CD14-positive monocyte (primary cell): ENCODE measurements at regions not wholly inside any gene's neighbourhood (a gene's known extent, or its start where the extent isn't known, plus 50 kb on each side); places are given as distances from the start of the nearest gene placed in this dataset.

Experiments
- DNase-seq, 3 donors: peaks; one replicate each; pipeline ENCODE4 v3.0.0-alpha.2; 2011 to 2022
- H2AFZ ChIP-seq: 2 replicates; pipeline ENCODE4 v1.6.0; 2012; ENCODE audit warnings: mild to moderate bottlenecking, low read depth, low read length, inconsistent platforms; ENCODE audit not compliant: insufficient read depth, poor library complexity, severe bottlenecking
- H3K27ac ChIP-seq, 2 donors: 1 replicate in 1 of 2; 2 replicates in 1 of 2; pipeline ENCODE4 v1.5.1; 2012 to 2013; ENCODE audit warnings: low read length in 2 of 2, control low read depth in 1 of 2, inconsistent platforms in 1 of 2, low read depth in 1 of 2, mild to moderate bottlenecking in 1 of 2
- H3K27me3 ChIP-seq, 2 donors: one replicate each; pipeline versions ENCODE4 v1.6.0 to v1.6.1; 2011 to 2013; ENCODE audit warnings: low read length in 2 of 2; ENCODE audit not compliant: control insufficient read depth in 2 of 2, insufficient read depth in 2 of 2
- H3K36me3 ChIP-seq, 2 donors: replicated peaks in 1 of 2; 1 replicate in 1 of 2; 2 replicates in 1 of 2; pipeline versions ENCODE4 v1.5.1 to v1.6.1; 2012 to 2013; ENCODE audit warnings: low read length in 2 of 2, control low read depth in 1 of 2, inconsistent platforms in 1 of 2, mild to moderate bottlenecking in 1 of 2; ENCODE audit not compliant: insufficient read depth in 2 of 2, control insufficient read depth in 1 of 2
- H3K4me1 ChIP-seq, 2 donors: 1 replicate in 1 of 2; 2 replicates in 1 of 2; pipeline versions ENCODE4 v1.5.1 to v1.6.1; 2012 to 2013; ENCODE audit warnings: low read length in 2 of 2, control low read depth in 1 of 2, inconsistent platforms in 1 of 2, mild to moderate bottlenecking in 1 of 2, moderate library complexity in 1 of 2; ENCODE audit not compliant: insufficient read depth in 2 of 2, control insufficient read depth in 1 of 2
- H3K4me2 ChIP-seq: replicated peaks from 2 replicates; pipeline ENCODE3; 2012; ENCODE audit warnings: low read length, moderate library complexity, mild to moderate bottlenecking; ENCODE audit not compliant: poor library complexity, severe bottlenecking; ENCODE audit errors: extremely low read depth
- H3K4me3 ChIP-seq, 3 experiments: fragments of 200-600 bp in 1 of 3; sonication (generic) in 1 of 3; replicated peaks in 1 of 3; 1 replicate in 2 of 3; 2 replicates in 1 of 3; pipeline ENCODE4 v1.5.1; 2011 to 2013; ENCODE audit warnings: low read length in 3 of 3, mild to moderate bottlenecking in 3 of 3, control low read depth in 2 of 3, low read depth in 2 of 3, inconsistent platforms in 1 of 3, moderate library complexity in 1 of 3
- H3K79me2 ChIP-seq: 2 replicates; pipeline ENCODE4 v1.6.0; 2012; ENCODE audit warnings: mild to moderate bottlenecking, control low read depth, inconsistent platforms, low read length, moderate library complexity; ENCODE audit not compliant: insufficient read depth
- H3K9ac ChIP-seq: 2 replicates; pipeline ENCODE4 v1.6.0; 2017; ENCODE audit warnings: low read length, mild to moderate bottlenecking; ENCODE audit not compliant: insufficient read depth, poor library complexity, severe bottlenecking
- H3K9me3 ChIP-seq, 2 donors: replicated peaks in 1 of 2; 1 replicate in 1 of 2; 2 replicates in 1 of 2; pipeline versions ENCODE4 v1.5.1 to v1.6.1; 2012 to 2013; ENCODE audit warnings: low read length in 2 of 2, control low read depth in 1 of 2; ENCODE audit not compliant: control insufficient read depth in 1 of 2, insufficient read depth in 1 of 2
- H4K20me1 ChIP-seq: 2 replicates; pipeline ENCODE4 v1.6.0; 2012; ENCODE audit warnings: mild to moderate bottlenecking, low read length, control low read depth, moderate library complexity; ENCODE audit not compliant: insufficient read depth
- H3K27ac Mint-ChIP-seq, 7 donors: one replicate each; pipeline ENCODE4 v1.8.0; 2020; ENCODE audit warnings: mild to moderate bottlenecking in 7 of 7, mixed read lengths in 7 of 7, moderate library complexity in 6 of 7, inconsistent platforms in 2 of 7
- H3K27me3 Mint-ChIP-seq, 3 donors: one replicate each; pipeline ENCODE4 v1.8.0; 2021 to 2022; ENCODE audit warnings: low read depth in 3 of 3, mild to moderate bottlenecking in 3 of 3, mixed read lengths in 3 of 3, moderate library complexity in 3 of 3, inconsistent platforms in 1 of 3
- H3K36me3 Mint-ChIP-seq, 2 donors: one replicate each; pipeline ENCODE4 v1.8.0; 2020; ENCODE audit warnings: mixed read lengths in 2 of 2, inconsistent platforms in 1 of 2, mild to moderate bottlenecking in 1 of 2
- H3K4me1 Mint-ChIP-seq: one replicate; pipeline ENCODE4 v1.8.0; 2020; ENCODE audit warnings: mild to moderate bottlenecking, mixed read lengths
- H3K4me3 Mint-ChIP-seq, 2 donors: one replicate each; pipeline ENCODE4 v1.8.0; 2020; ENCODE audit warnings: mild to moderate bottlenecking in 2 of 2, mixed read lengths in 2 of 2, moderate library complexity in 1 of 2
- H3K9me3 Mint-ChIP-seq, 7 donors: one replicate each; pipeline ENCODE4 v1.8.0; 2020 to 2022; ENCODE audit warnings: mixed read lengths in 7 of 7, mild to moderate bottlenecking in 6 of 7, moderate library complexity in 6 of 7, inconsistent platforms in 2 of 7
- CTCF ChIP-seq: fragments of 200-600 bp; IDR thresholded peaks from one replicate; pipeline ENCODE4 v1.8.0; 2022; ENCODE audit warnings: antibody characterized with exemption, mild to moderate bottlenecking
- WGBS: methylation state at CpG from one replicate; pipeline ENCODE4 v1.1.5; 2013; ENCODE audit warnings: missing lambda C conversion rate; ENCODE audit not compliant: insufficient coverage; 5-methylcytosine and 5-hydroxymethylcytosine counted together
- intact Hi-C, 2 donors: fragments of 100-400 bp; cut with micrococcal nuclease; formaldehyde crosslinking; loops; one replicate each; pipeline versions ENCODE4 v1.15.0 to v1.15.1; 2023

- H3K4me3 Mint-ChIP-seq = no peak overlapping the region
- H3K9me3 Mint-ChIP-seq = peaks cover 0 to 4% (median 2%) of the 10 kb centered on the region in 7 donors
- no peak overlapping the region for H3K4me2 ChIP-seq
- H3K27ac ChIP-seq = no peak overlapping the region
- no peaks in the 10 kb centered on the region for H3K4me1 ChIP-seq
- H3K9ac ChIP-seq = no peak overlapping the region
- H2AFZ ChIP-seq = no peak overlapping the region
- no peak overlapping the region for H3K27ac Mint-ChIP-seq
- no peaks in the 10 kb centered on the region for H3K36me3 Mint-ChIP-seq
- no peaks in the 10 kb centered on the region for H3K27me3 ChIP-seq
- no peak for TF ChIP-seq CTCF
- no peaks in the 10 kb centered on the region for H3K9me3 ChIP-seq
- no peak overlapping the region for H3K4me3 ChIP-seq
- intact Hi-C loops = no loop called here
- no peak for DNase-seq
- no CpG with 5 or more reads among the region's 2 CpGs for WGBS
- H3K27me3 Mint-ChIP-seq = peaks cover 0 to 2% (median 1%) of the 10 kb centered on the region in 3 donors
- H3K36me3 ChIP-seq = no peaks in the 10 kb centered on the region
- no peaks in the 10 kb centered on the region for H4K20me1 ChIP-seq
- H3K4me1 Mint-ChIP-seq = no peaks in the 10 kb centered on the region
- no peaks in the 10 kb centered on the region for H3K79me2 ChIP-seq
Observed at GRCh38 chr11:101803651-101804050, 111.2 kb upstream of the CEP126 start.

GRCh38 chr11:101797335-101797734 lies 117.5 kb upstream of the CEP126 start:
- Mint-ChIP-seq H3K4me3 (no peak overlapping the region), H3K36me3 (no peaks in the 10 kb centered on the region), H3K4me1 (no peaks in the 10 kb centered on the region), H3K27ac (no peak overlapping the region), H3K9me3 (peaks cover 0 to 7% (median 4%) of the 10 kb centered on the region in 7 donors), H3K27me3 (peaks cover 0 to 1% (median 0%) of the 10 kb centered on the region in 3 donors)
- intact Hi-C loops = no loop called here
- no peak for DNase-seq
- H3K79me2 ChIP-seq = no peaks in the 10 kb centered on the region
- H3K4me2 ChIP-seq = no peak overlapping the region
- no peaks in the 10 kb centered on the region for H3K36me3 ChIP-seq
- H3K4me3 ChIP-seq = no peak overlapping the region
- H4K20me1 ChIP-seq = no peaks in the 10 kb centered on the region
- no peak overlapping the region for H3K9ac ChIP-seq
- H2AFZ ChIP-seq = no peak overlapping the region
- no peaks in the 10 kb centered on the region for H3K9me3 ChIP-seq
- H3K27me3 ChIP-seq = no peaks in the 10 kb centered on the region
- H3K4me1 ChIP-seq = no peaks in the 10 kb centered on the region
- no peak for TF ChIP-seq CTCF
- H3K27ac ChIP-seq = no peak overlapping the region
- no CpG with 5 or more reads among the region's 1 CpG for WGBS
